ENCODE measurements at regions not wholly inside any gene's neighbourhood (a gene's known extent, or its start where the extent isn't known, plus 50 kb on each side); places are given as distances from the start of the nearest gene placed in this dataset.

DNA sequence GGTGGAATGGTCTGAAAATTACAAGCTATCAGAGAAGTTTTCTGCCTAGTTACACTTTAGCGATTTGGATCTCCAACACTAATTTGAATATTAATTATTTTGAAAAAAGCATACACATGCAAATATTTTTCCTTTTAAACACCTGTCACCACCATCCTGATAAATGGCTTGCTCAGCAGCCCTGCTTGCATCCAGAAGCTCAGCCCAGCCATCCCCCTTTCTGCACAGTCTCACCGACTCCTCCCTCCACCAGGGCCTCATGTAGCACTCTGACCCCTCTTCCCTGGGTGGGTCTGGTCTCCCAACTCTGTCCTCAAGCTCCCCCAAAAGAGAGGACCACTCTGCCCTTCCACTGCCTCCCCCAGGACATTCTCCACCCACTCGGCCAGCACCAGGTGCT lies 70.0 kb downstream of the C5orf15 start:
- TF ChIP-seq POLR2A (IDR thresholded peaks at IDR 0.05; ENCODE audit: low read depth, low read length) = no peak
- TF ChIP-seq POLR2AphosphoS5 (IDR thresholded peaks at IDR 0.05; ENCODE audit: low read length) = no peak
- TF ChIP-seq SMC3 (IDR thresholded peaks at IDR 0.05; ENCODE audit: borderline replicate concordance, low read length) = no peak
- no peak for TF ChIP-seq YY1 (IDR thresholded peaks at IDR 0.05; ENCODE audit: low read depth, low read length)
- TF ChIP-seq, protein P1, sequence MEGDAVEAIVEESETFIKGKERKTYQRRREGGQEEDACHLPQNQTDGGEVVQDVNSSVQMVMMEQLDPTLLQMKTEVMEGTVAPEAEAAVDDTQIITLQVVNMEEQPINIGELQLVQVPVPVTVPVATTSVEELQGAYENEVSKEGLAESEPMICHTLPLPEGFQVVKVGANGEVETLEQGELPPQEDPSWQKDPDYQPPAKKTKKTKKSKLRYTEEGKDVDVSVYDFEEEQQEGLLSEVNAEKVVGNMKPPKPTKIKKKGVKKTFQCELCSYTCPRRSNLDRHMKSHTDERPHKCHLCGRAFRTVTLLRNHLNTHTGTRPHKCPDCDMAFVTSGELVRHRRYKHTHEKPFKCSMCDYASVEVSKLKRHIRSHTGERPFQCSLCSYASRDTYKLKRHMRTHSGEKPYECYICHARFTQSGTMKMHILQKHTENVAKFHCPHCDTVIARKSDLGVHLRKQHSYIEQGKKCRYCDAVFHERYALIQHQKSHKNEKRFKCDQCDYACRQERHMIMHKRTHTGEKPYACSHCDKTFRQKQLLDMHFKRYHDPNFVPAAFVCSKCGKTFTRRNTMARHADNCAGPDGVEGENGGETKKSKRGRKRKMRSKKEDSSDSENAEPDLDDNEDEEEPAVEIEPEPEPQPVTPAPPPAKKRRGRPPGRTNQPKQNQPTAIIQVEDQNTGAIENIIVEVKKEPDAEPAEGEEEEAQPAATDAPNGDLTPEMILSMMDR (IDR thresholded peaks at IDR 0.05 in 2 of 3, conservative IDR thresholded peaks at IDR 0.05 in 1 of 3; ENCODE audit: control insufficient read depth in 2 of 3, extremely low read depth in 1 of 3, insufficient read depth in 1 of 3, low read depth in 3 of 3, low read length in 3 of 3) = no peak
- no peak for TF ChIP-seq KLF5 (IDR thresholded peaks at IDR 0.05; ENCODE audit: partially characterized antibody)
- TF ChIP-seq SRF (IDR thresholded peaks at IDR 0.05; ENCODE audit: low read depth in 2 of 2, low read length in 2 of 2) = no peak
- TF ChIP-seq ZNF274 (IDR thresholded peaks at IDR 0.05; ENCODE audit: insufficient read depth, insufficient read length) = no peak
- TF ChIP-seq, protein P2, sequence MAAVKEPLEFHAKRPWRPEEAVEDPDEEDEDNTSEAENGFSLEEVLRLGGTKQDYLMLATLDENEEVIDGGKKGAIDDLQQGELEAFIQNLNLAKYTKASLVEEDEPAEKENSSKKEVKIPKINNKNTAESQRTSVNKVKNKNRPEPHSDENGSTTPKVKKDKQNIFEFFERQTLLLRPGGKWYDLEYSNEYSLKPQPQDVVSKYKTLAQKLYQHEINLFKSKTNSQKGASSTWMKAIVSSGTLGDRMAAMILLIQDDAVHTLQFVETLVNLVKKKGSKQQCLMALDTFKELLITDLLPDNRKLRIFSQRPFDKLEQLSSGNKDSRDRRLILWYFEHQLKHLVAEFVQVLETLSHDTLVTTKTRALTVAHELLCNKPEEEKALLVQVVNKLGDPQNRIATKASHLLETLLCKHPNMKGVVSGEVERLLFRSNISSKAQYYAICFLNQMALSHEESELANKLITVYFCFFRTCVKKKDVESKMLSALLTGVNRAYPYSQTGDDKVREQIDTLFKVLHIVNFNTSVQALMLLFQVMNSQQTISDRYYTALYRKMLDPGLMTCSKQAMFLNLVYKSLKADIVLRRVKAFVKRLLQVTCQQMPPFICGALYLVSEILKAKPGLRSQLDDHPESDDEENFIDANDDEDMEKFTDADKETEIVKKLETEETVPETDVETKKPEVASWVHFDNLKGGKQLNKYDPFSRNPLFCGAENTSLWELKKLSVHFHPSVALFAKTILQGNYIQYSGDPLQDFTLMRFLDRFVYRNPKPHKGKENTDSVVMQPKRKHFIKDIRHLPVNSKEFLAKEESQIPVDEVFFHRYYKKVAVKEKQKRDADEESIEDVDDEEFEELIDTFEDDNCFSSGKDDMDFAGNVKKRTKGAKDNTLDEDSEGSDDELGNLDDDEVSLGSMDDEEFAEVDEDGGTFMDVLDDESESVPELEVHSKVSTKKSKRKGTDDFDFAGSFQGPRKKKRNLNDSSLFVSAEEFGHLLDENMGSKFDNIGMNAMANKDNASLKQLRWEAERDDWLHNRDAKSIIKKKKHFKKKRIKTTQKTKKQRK (IDR thresholded peaks at IDR 0.05; ENCODE audit: low read depth, low read length) = no peak
- TF ChIP-seq FOXM1 (IDR thresholded peaks at IDR 0.05; ENCODE audit: low read depth, low read length) = no peak
- no peak for TF ChIP-seq SP1 (IDR thresholded peaks at IDR 0.05; ENCODE audit: low read depth, low read length)
- no peak for TF ChIP-seq EZH2 (IDR thresholded peaks at IDR 0.05; ENCODE audit: borderline replicate concordance, control insufficient read depth, low read depth, low read length)
- TF ChIP-seq, protein P3, sequence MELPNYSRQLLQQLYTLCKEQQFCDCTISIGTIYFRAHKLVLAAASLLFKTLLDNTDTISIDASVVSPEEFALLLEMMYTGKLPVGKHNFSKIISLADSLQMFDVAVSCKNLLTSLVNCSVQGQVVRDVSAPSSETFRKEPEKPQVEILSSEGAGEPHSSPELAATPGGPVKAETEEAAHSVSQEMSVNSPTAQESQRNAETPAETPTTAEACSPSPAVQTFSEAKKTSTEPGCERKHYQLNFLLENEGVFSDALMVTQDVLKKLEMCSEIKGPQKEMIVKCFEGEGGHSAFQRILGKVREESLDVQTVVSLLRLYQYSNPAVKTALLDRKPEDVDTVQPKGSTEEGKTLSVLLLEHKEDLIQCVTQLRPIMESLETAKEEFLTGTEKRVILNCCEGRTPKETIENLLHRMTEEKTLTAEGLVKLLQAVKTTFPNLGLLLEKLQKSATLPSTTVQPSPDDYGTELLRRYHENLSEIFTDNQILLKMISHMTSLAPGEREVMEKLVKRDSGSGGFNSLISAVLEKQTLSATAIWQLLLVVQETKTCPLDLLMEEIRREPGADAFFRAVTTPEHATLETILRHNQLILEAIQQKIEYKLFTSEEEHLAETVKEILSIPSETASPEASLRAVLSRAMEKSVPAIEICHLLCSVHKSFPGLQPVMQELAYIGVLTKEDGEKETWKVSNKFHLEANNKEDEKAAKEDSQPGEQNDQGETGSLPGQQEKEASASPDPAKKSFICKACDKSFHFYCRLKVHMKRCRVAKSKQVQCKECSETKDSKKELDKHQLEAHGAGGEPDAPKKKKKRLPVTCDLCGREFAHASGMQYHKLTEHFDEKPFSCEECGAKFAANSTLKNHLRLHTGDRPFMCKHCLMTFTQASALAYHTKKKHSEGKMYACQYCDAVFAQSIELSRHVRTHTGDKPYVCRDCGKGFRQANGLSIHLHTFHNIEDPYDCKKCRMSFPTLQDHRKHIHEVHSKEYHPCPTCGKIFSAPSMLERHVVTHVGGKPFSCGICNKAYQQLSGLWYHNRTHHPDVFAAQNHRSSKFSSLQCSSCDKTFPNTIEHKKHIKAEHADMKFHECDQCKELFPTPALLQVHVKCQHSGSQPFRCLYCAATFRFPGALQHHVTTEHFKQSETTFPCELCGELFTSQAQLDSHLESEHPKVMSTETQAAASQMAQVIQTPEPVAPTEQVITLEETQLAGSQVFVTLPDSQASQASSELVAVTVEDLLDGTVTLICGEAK (IDR thresholded peaks at IDR 0.05; ENCODE audit: borderline replicate concordance) = no peak
